Astrocyte (in vitro differentiated cells and primary cell): ENCODE measurements at regions not wholly inside any gene's neighbourhood (a gene's known extent, or its start where the extent isn't known, plus 50 kb on each side); places are given as distances from the start of the nearest gene placed in this dataset.
"Not testable (repeated sequence)": the region's sequence is repeated elsewhere in the genome, so short reads cannot be mapped to it uniquely, and the experiment has no call there.

Experiments
- DNase-seq: peaks from one replicate; pipeline ENCODE4 v3.0.0-alpha.2; 2010; ENCODE audit warnings: low read depth
- FAIRE-seq: peaks from 2 replicates; lab custom pipeline; 2011; peaks lifted over from hg19 to GRCh38; lab: Jason Lieb, UNC
- H2AFZ ChIP-seq: 2 replicates; pipeline ENCODE4 v1.6.0; 2012; ENCODE audit warnings: low read depth, low read length, inconsistent platforms
- H3K27ac ChIP-seq: 2 replicates; pipeline ENCODE4 v1.5.1; 2011; ENCODE audit warnings: low read depth, low read length, inconsistent platforms
- H3K27me3 ChIP-seq: 2 replicates; pipeline ENCODE4 v1.6.0; 2011; ENCODE audit warnings: low read length, inconsistent platforms; ENCODE audit not compliant: insufficient read depth
- H3K36me3 ChIP-seq: 2 replicates; pipeline ENCODE4 v1.5.1; 2011; ENCODE audit warnings: low read length, inconsistent platforms; ENCODE audit not compliant: insufficient read depth
- H3K4me1 ChIP-seq: 2 replicates; pipeline ENCODE4 v1.5.1; 2011; ENCODE audit warnings: low read length, inconsistent platforms; ENCODE audit not compliant: insufficient read depth
- H3K4me2 ChIP-seq: 2 replicates; pipeline ENCODE4 v1.6.0; 2012; ENCODE audit warnings: low read length, inconsistent platforms
- H3K4me3 ChIP-seq: 2 replicates; pipeline ENCODE4 v1.5.1; 2011; ENCODE audit warnings: low read depth, mild to moderate bottlenecking, low read length, inconsistent platforms; ENCODE audit not compliant: insufficient read depth
- H3K79me2 ChIP-seq: 2 replicates; pipeline ENCODE4 v1.6.0; 2012; ENCODE audit warnings: mild to moderate bottlenecking, low read length, inconsistent platforms; ENCODE audit not compliant: insufficient read depth
- H3K9ac ChIP-seq: 2 replicates; pipeline ENCODE4 v1.6.0; 2012; ENCODE audit warnings: mild to moderate bottlenecking, low read length, inconsistent platforms
- H3K9me3 ChIP-seq: 2 replicates; pipeline ENCODE4 v1.5.1; 2012; ENCODE audit warnings: low read depth, mild to moderate bottlenecking, low read length, inconsistent platforms; ENCODE audit not compliant: insufficient read depth
- H4K20me1 ChIP-seq: 2 replicates; pipeline ENCODE4 v1.6.0; 2012; ENCODE audit warnings: low read length, inconsistent platforms; ENCODE audit not compliant: insufficient read depth
- H3K27ac Mint-ChIP-seq: one replicate; pipeline ENCODE4 v1.8.0; 2021; ENCODE audit warnings: mild to moderate bottlenecking, mixed read lengths; ENCODE audit not compliant: unreplicated experiment
- H3K27me3 Mint-ChIP-seq: one replicate; pipeline ENCODE4 v1.8.0; 2021; ENCODE audit warnings: low read depth, mixed read lengths; ENCODE audit not compliant: unreplicated experiment
- H3K36me3 Mint-ChIP-seq: one replicate; pipeline ENCODE4 v1.8.0; 2021; ENCODE audit warnings: low read depth, mixed read lengths; ENCODE audit not compliant: unreplicated experiment
- H3K4me1 Mint-ChIP-seq: one replicate; pipeline ENCODE4 v1.8.0; 2021; ENCODE audit warnings: low read depth, mixed read lengths; ENCODE audit not compliant: unreplicated experiment
- H3K4me3 Mint-ChIP-seq: one replicate; pipeline ENCODE4 v1.8.0; 2021; ENCODE audit warnings: mild to moderate bottlenecking, moderate library complexity, mixed read lengths; ENCODE audit not compliant: unreplicated experiment
- H3K9me3 Mint-ChIP-seq: one replicate; pipeline ENCODE4 v1.8.0; 2021; ENCODE audit warnings: mild to moderate bottlenecking, mixed read lengths; ENCODE audit not compliant: unreplicated experiment

DNA sequence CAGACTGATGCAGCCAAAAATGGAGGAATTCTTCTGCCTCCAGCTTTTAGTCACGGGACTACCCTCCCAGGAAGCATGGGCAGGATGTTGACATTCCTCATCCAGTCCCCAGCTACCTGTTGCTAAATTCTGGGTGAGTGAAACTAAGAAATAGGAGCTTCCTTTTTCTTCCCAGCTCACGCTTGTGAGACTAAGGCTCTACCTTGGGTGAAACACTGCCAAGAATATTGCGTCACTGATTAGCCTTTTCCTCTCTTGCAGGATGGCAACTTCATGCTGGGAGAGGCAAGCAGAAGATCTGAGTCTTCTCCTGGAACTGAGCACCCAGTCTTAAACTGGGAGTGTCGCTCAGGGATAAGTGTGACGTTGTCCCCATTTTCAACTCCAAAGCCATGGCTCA, 59.7 kb downstream of the RNU2-63P start:
- not testable (repeated sequence) for H3K4me1 ChIP-seq, H3K4me3 ChIP-seq, H3K4me2 ChIP-seq, H3K36me3 ChIP-seq, H3K9me3 ChIP-seq, FAIRE-seq, H3K36me3 Mint-ChIP-seq, H3K79me2 ChIP-seq, H4K20me1 ChIP-seq, H2AFZ ChIP-seq, H3K27ac ChIP-seq, H3K9ac ChIP-seq, H3K27me3 Mint-ChIP-seq, H3K4me1 Mint-ChIP-seq, H3K9me3 Mint-ChIP-seq, DNase-seq, H3K27me3 ChIP-seq, H3K27ac Mint-ChIP-seq, H3K4me3 Mint-ChIP-seq

DNA sequence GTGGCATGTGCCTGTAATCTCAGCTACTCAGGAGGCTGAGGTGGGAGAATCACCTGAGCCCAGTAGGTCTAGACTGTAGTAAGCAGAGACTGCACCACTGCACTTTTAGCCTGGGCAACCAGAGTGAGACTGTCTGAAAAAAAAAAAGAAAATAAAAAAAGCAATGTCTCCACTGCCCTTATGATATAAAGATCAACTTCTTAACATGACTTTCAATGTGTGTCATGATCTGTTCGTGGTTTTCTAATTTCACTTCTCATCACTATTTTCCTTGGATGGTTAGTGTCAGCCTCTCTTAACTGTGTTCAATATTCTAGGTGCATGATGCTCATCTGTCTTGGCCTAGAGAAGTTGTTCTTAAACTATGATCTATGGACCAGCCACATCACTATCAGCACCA, 67.3 kb downstream of the RNU2-63P start:
- not testable (repeated sequence) for H3K27ac Mint-ChIP-seq, H3K9me3 ChIP-seq, FAIRE-seq, H3K36me3 Mint-ChIP-seq, H3K27ac ChIP-seq, DNase-seq, H3K9me3 Mint-ChIP-seq, H3K4me2 ChIP-seq, H3K4me1 ChIP-seq, H3K4me1 Mint-ChIP-seq, H3K9ac ChIP-seq, H3K36me3 ChIP-seq, H3K4me3 Mint-ChIP-seq, H4K20me1 ChIP-seq, H3K27me3 ChIP-seq, H3K79me2 ChIP-seq, H3K27me3 Mint-ChIP-seq, H2AFZ ChIP-seq, H3K4me3 ChIP-seq

DNA sequence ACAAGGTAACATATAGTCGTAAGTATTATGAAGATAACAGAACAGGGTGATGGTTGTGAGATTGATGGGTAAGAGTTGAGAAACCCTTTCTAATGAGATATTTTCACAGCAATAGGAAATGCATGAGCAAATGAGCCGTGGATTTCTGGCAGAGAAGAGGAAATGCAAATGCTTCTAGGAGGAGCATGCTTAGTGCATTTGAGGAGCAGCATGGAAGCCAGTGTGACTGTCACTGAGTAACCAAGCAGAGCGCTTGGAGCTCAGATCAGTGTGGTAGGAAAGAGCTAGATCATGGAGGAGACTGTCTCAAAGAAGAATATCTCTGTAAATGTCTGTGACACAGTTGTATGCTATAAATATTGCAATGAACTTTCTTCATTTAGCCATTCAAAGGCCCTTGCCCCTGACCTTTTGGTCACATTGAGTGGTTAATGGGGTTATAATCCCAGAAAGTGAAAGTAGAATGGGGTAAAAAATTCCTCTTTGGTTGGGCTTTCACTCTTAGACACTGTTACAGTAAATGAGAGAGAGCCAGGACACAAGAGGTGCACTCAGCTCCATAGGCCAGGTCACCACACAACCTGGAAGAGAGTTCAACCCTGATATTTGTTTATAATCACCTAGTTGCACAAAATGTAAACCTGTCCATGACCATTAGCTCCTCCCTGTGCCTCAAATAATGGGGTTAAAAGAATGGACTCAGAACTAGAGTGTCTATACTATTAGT, 69.5 kb downstream of the RNU2-63P start:
- not testable (repeated sequence) for H3K9me3 Mint-ChIP-seq, H3K9me3 ChIP-seq, H2AFZ ChIP-seq, H3K27me3 Mint-ChIP-seq, H3K27ac Mint-ChIP-seq, DNase-seq, H3K36me3 ChIP-seq, H3K4me1 Mint-ChIP-seq, H3K9ac ChIP-seq, H3K4me1 ChIP-seq, FAIRE-seq, H3K4me3 ChIP-seq, H3K27ac ChIP-seq, H3K36me3 Mint-ChIP-seq, H3K4me2 ChIP-seq, H3K27me3 ChIP-seq, H3K79me2 ChIP-seq, H4K20me1 ChIP-seq, H3K4me3 Mint-ChIP-seq

DNA sequence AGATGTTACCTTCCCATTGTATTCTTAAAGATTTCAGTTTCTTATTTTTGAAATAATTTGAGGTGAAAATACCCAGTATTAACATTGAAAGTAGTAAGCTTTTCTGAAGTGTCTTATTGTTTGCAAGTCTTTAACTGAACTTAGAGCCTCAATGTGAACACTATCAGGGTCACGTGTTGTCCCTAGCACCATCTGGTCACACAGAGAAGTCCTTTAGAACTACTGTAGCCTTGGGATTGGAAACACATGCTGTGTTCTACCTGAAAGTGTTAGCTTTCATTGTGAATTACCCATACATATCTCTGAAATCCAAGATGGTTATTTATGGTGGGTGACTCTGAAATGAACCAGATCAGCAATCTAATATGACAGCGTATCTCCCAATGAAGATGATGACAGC, 77.0 kb downstream of the RNU2-63P start:
- H3K9me3 ChIP-seq, H4K20me1 ChIP-seq, H3K27ac ChIP-seq, H3K27me3 ChIP-seq, H2AFZ ChIP-seq, H3K27me3 Mint-ChIP-seq, H3K27ac Mint-ChIP-seq, FAIRE-seq, H3K4me2 ChIP-seq, H3K4me3 ChIP-seq, H3K36me3 Mint-ChIP-seq, H3K79me2 ChIP-seq, DNase-seq, H3K36me3 ChIP-seq, H3K9ac ChIP-seq, H3K9me3 Mint-ChIP-seq, H3K4me1 ChIP-seq, H3K4me3 Mint-ChIP-seq, H3K4me1 Mint-ChIP-seq: not testable (repeated sequence)

DNA sequence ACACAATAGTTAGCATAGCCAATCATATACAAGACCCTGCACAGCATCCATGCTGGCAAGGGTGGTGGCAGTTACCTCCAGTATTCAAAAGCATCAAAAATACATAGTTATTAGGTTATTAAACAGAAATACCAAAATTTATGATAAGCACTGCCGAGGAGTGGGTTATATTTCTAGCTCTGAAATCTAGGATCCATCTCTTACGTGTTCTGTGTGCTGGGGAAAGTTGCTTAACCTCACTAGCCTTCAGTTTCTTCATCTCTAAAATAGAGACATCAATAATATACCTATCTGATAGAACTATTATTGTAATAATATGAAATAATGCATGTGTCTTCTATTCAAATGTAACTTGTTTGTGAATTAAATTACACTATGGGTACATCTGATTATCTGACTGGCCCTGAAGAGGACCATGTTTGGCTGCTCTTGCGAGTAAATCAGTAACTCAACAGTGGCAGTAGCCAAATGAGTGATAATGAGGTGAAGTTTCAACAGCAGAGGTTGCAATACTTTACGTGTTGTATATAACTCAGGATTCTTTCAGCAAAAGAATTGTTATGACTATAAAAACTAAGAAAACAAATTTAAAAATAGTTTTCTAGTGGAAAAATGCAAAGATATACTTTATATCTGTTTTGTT, 93.5 kb upstream of the RGPD2 start:
- H3K4me3 ChIP-seq, H3K4me3 Mint-ChIP-seq, FAIRE-seq, H3K4me1 Mint-ChIP-seq, H4K20me1 ChIP-seq, H3K27ac ChIP-seq, H3K79me2 ChIP-seq, H3K27me3 ChIP-seq, DNase-seq, H3K9ac ChIP-seq, H3K36me3 ChIP-seq, H3K27ac Mint-ChIP-seq, H3K4me1 ChIP-seq, H3K9me3 Mint-ChIP-seq, H3K27me3 Mint-ChIP-seq, H3K4me2 ChIP-seq, H2AFZ ChIP-seq, H3K9me3 ChIP-seq, H3K36me3 Mint-ChIP-seq: not testable (repeated sequence)

DNA sequence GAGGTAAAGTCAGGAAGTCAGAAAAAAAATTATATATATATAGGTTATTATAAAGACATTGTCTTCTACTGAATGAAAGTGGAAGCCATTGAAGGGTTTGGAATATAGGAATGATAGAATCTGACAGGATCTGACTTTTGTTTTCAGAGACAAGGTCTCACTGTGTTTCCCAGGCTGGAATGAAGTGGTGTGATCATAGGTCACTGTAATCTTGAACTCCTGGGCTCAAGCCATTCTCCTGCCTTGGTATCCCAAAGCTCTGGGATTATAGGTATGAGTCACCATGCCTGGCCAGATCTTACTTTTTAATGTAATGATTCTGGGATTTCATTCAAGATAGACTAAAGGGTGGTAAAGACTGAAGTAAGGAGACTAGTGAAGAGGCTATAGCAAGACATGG, 91.6 kb upstream of the RGPD2 start:
- H3K4me3 Mint-ChIP-seq = not testable (repeated sequence)

More for the DNA sequence above, 91.6 kb upstream of the RGPD2 start:
- not testable (repeated sequence) for H3K27ac ChIP-seq, H3K27me3 ChIP-seq, H3K9me3 ChIP-seq, H3K36me3 ChIP-seq, H3K27ac Mint-ChIP-seq, H3K79me2 ChIP-seq, H3K4me1 Mint-ChIP-seq, H3K4me3 ChIP-seq, H3K36me3 Mint-ChIP-seq, H3K27me3 Mint-ChIP-seq, H3K9me3 Mint-ChIP-seq, DNase-seq, FAIRE-seq, H4K20me1 ChIP-seq, H3K4me2 ChIP-seq, H2AFZ ChIP-seq, H3K4me1 ChIP-seq, H3K9ac ChIP-seq
